HuH-7 (cell line): ENCODE measurements at regions not wholly inside any gene's neighbourhood (a gene's known extent, or its start where the extent isn't known, plus 50 kb on each side); places are given as distances from the start of the nearest gene placed in this dataset.

Experiments
- DNase-seq: peaks from one replicate; pipeline ENCODE4 v3.0.0; 2011; ENCODE audit warnings: low spot score

GRCh38 chr4:95998311-95998710 lies 158.4 kb downstream of the PDHA2 start:
- DNase-seq: no peak

- DNase-seq: no peak
Observed at GRCh38 chr4:96003951-96004740, 164.3 kb downstream of the PDHA2 start.

GRCh38 chr4:96009427-96010119 lies 169.7 kb downstream of the PDHA2 start:
- no peak for DNase-seq

GRCh38 chr4:96012687-96013086 lies 172.8 kb downstream of the PDHA2 start:
- no peak for DNase-seq

GRCh38 chr4:96016634-96017299 lies 176.9 kb downstream of the PDHA2 start:
- no peak for DNase-seq

GRCh38 chr4:96025011-96025410 lies 185.1 kb downstream of the PDHA2 start:
- DNase-seq: no peak

GRCh38 chr4:96035727-96036126 lies 195.8 kb downstream of the PDHA2 start:
- DNase-seq: no peak

GRCh38 chr4:96036781-96037180 lies 196.9 kb downstream of the PDHA2 start:
- DNase-seq: no peak

- no peak for DNase-seq
Observed at GRCh38 chr4:96037705-96038104, 197.8 kb downstream of the PDHA2 start.

GRCh38 chr4:96039217-96039616 lies 199.3 kb downstream of the PDHA2 start:
- no peak for DNase-seq

GRCh38 chr4:96039803-96040436 lies 200.0 kb downstream of the PDHA2 start:
- DNase-seq: no peak

- DNase-seq: no peak
Observed at GRCh38 chr4:96044971-96045370, 205.1 kb downstream of the PDHA2 start.

- no peak for DNase-seq
Observed at GRCh38 chr4:96052827-96053226, 212.9 kb downstream of the PDHA2 start.

GRCh38 chr4:96056346-96056934 lies 216.5 kb downstream of the PDHA2 start:
- no peak for DNase-seq

GRCh38 chr4:96063639-96064038 lies 223.7 kb downstream of the PDHA2 start:
- no peak for DNase-seq

- no peak for DNase-seq
Observed at GRCh38 chr4:96073461-96073860, 233.6 kb downstream of the PDHA2 start.

GRCh38 chr4:96092151-96092705 lies 252.3 kb downstream of the PDHA2 start:
- DNase-seq: no peak

GRCh38 chr4:96093057-96093456 lies 253.2 kb downstream of the PDHA2 start:
- no peak for DNase-seq

GRCh38 chr4:96093563-96093962 lies 253.7 kb downstream of the PDHA2 start:
- no peak for DNase-seq

- no peak for DNase-seq
Observed at GRCh38 chr4:96094183-96094582, 254.3 kb downstream of the PDHA2 start.

GRCh38 chr4:96097040-96097607 lies 257.2 kb downstream of the PDHA2 start:
- DNase-seq: no peak

- no peak for DNase-seq
Observed at GRCh38 chr4:96097693-96098092, 257.8 kb downstream of the PDHA2 start.
